Activated gamma-delta T cell treated with Interleukin-2 at 50 U/mL for 16 hours (primary cell): ENCODE measurements at regions not wholly inside any gene's neighbourhood (a gene's known extent, or its start where the extent isn't known, plus 50 kb on each side); places are given as distances from the start of the nearest gene placed in this dataset.

Experiments
- DNase-seq: peaks from one replicate; pipeline ENCODE4 v3.0.0-alpha.2; 2020

DNA sequence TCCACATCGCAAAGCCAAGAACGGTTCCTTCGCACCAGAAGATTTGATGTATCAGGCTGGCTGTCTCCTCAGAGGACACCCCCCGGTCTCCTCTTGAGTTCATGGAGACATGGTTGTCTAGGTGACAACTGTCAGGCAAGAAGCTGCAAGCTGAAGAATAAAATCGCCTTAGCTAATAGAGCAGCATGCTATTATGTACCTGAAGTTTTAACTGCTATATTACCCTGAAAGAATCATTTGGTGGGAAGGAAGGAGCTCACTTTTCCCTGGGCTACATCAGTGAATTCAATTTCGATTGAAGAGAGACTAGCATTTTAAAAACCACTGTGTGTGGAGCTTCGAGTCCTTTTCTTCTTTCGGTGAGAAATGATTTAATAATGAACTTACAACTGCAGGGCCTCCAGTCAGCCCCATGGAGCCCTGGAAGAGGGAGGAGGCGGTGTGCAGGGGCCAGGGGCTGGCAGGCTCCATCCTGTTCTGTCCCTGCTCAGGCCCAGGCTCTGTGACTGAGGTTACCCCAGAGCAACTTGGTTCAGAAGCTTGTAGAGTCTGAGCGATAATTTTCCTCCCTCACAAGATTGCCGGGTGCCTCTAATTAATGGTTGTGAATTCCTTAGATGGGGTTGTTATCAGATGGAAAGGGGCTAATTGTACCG lies 191.3 kb downstream of the MID1IP1 start:
- no peak for DNase-seq

GRCh38 chrX:38993500-38993899 lies 192.2 kb downstream of the MID1IP1 start:
- no peak for DNase-seq

- no peak for DNase-seq
These were observed 197.8 kb downstream of the MID1IP1 start for GRCh38 chrX:38999099-38999498.

DNA sequence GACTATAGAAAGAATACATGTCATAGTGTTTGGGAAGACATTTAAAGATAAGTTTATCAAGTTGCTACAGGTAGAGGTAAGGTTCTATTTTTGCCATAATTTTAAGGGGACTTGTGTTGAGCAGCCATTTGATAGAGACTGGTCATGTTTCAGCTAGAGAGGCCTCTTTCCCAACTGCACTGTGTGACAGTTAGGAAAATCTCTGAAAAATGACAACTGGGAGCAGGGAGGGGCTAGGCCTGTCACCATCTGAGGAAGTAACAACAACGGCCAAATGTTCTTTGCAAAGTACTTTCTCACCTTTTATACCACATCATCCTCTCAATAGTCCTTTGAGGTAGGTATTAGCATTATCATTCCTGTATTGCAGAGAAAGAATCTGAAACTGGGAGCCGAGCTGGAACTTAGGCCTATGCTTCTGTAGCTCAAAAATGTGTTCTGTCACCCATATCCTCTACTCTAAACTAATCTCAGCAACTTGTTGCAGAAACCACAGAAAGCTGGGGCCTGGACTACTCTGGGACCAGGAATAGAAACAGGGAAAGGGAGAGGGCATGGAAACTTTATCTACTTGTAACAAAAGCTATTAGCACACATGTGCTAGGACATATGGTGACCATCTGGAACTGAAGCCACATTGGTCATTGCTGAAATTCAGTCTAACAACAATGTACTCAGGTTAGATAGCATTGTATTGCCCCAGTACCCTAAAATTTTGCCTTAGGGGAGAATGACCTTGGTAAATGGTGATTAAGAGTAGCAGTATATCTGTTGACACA lies 198.9 kb downstream of the MID1IP1 start:
- DNase-seq = no peak

DNA sequence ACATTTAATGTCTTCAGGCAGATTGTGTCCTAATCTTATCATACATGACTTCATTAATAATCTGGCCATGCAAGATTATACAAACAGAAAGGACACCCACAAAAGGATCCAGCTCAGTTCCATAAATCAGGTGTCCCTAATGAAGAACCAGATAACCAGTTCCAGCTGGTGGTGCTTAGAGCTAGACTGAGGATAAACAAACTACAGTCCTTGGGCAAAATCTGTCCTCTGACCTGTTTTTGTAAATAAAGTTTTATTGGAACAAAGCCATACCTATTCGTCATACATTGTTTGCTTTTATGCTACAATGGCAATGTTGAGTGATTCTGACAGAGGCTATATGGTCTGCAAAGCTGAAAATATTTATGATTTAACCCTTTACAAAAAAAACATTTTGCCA lies 199.5 kb downstream of the MID1IP1 start:
- no peak for DNase-seq

- DNase-seq = no peak
These were observed 201.2 kb downstream of the MID1IP1 start for GRCh38 chrX:39002466-39002865.

DNA sequence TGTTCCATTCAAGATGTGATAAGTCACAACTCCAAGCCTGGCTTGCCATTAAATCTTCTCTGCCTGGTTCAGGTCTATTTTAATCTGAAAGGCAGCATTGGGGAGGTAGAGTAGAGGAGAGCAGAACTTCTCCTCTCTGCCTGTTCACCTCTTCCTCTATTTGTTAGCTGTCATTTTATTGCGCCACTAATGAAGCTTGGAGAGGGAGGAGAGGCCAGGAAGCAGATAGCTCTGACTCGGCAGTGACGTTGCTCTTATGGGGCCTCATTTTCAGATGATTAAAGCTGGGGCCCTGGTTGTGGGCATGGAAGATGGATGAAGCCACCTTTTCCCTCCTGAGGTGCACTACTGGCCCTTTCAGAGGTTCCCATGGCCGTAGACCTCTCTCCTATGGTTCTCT lies 207.3 kb downstream of the MID1IP1 start:
- DNase-seq = no peak

- no peak for DNase-seq
These were observed 210.4 kb downstream of the MID1IP1 start for GRCh38 chrX:39011454-39012221.

- no peak for DNase-seq
These were observed 211.4 kb downstream of the MID1IP1 start for GRCh38 chrX:39012621-39013111.

GRCh38 chrX:39016556-39016955 lies 215.3 kb downstream of the MID1IP1 start:
- DNase-seq = no peak

GRCh38 chrX:39017077-39017476 lies 215.8 kb downstream of the MID1IP1 start:
- no peak for DNase-seq

GRCh38 chrX:39017716-39018115 lies 216.5 kb downstream of the MID1IP1 start:
- DNase-seq = no peak

DNA sequence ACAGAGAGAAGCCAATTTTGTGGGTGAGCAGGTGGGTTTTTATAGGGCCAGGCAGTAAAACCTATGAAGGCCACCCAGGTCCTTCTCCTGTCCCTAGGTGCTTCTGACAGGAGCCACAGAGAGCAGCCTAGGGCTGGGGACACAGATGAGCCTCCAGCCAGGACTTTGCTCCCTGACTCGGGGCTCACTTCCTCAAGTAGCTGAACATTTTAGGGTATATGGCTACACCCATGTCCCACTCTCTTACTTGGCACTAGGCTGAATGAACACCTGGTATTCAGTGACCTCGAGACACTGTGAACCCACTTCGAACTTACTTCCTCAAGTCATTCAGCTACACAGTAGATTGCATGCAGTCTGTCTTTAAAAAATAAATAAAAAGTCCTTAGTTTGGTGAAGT lies 217.3 kb downstream of the MID1IP1 start:
- no peak for DNase-seq

DNA sequence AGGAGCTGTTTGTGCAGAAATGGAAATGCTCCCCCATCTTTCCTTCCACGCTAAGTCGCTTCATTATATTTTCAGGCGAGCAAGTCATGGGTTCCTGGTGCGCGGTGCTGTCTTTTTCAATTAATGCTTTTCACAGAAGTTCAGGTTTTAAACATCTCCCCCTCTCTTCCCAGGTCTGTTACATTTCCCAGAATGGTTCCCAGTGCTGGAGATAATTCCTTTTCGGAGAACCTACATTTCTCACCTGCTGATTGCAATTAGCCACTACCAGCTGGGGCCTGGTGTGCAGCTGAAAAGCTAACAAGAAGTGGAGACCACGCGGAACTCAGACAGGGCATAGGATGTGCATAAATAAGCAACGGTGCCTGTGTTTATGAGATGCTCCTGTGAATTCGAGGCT lies 217.8 kb downstream of the MID1IP1 start:
- no peak for DNase-seq

DNA sequence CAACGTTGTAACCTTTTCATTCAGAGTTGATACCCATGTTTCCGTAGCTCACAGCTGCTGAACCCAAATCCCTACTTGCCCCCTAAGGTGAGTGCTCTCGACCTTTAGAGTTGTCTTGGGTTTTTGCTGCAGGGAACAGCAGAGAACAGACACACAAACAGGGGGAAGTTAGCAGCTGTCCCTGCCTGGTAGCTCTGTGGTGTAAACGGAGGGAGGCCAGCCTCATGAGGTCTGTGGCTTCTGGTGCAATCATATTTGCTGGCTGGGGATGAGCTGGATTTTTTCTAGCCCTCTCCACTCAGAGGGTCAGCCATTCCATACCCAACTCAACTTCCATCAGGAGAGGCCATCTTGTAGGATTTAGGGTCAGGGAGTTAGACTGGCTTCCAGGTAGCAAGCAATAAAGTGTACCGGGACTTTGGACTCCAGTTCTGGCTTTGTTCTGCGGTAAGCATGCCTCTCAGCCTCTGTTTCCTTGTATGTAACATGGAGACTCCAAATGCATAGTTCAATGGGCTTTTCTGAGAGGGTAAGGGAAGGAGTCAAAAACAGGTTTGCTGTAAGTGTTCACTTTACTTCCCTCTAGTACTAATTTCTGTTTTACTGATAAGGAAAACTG lies 218.9 kb downstream of the MID1IP1 start:
- no peak for DNase-seq

- DNase-seq = no peak
These were observed 220.8 kb downstream of the MID1IP1 start for GRCh38 chrX:39022106-39022505.

GRCh38 chrX:39029221-39029620 lies 228.0 kb downstream of the MID1IP1 start:
- DNase-seq = no peak

DNA sequence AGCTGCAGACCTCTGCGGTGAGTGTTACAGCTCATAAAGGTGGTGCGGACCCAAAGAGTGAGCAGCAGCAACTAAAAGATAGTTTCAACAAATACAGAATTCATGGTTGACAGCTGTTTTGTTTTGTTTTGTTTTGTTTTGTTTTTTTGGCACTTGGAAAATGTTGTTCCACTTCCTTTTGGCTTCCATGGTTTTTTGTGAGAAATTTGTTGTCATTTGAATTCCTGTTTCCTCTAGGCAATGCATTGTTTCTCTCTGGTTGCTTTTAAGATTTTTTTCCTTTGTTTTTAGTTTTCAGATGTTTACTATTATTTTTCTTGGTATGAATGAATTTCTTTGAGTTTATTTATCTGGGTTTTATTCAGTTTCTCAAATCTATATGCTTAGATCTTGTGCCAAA lies 229.4 kb downstream of the MID1IP1 start:
- DNase-seq = no peak

GRCh38 chrX:39039890-39040289 lies 238.6 kb downstream of the MID1IP1 start:
- no peak for DNase-seq

- DNase-seq = no peak
These were observed 242.7 kb downstream of the MID1IP1 start for GRCh38 chrX:39043838-39044550.

DNA sequence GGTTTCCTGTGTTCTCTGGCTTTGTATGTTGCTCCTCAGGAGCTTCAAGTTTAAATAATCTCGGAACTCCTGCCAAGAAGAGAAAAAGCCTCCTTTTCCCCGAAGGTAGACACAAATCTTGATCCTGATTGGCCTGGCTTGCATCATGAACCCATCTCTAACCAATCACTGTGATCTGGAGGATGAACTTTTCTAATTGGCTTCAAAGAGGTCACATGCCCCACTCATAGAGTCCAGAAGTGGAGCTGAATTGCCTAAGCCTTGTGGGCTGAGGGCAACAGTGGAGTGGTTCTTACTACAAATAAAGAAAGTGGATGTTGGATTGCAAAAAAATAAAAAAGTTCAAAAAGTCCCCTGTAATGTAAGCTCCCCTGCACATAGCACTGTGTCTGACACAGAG lies 245.9 kb downstream of the MID1IP1 start:
- no peak for DNase-seq

DNA sequence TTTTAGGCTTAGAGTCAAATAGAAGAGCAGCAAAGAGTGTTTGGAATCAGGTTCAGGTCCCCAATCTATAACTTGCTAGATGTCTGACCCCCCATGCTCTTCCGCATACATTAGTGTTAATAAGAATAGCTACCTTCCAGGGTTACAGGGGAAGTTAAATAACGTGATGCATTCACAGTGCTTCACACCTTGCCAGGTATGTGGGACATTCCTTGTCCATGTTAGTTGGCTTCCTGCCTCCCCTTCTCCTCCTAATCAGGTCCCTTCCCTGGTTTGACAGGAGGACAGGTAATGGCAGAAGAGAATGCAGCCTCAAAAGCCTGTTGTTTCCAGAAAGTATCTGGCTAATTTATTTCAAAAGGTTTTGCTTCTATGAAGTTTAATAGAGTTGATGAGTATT lies 248.7 kb downstream of the MID1IP1 start:
- DNase-seq = no peak

DNA sequence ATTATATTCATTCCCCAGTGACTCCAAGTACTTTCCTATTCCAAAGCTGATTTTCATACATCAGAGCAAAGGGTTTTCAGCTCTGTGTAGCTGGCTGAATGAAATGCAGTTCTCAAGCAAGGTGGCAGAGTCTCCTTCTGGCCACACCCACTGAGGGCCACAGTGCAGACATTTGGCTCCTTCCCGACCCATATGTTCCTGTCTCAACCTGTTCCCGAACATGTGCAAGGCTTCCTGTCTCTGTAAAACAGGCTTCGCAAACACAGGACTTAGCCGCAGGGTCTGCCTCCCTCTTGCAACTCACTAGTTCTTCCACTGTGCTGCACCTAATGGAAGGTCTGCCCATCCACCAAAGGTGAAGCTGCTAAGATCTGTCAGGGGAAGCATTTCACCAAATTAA lies 249.2 kb downstream of the MID1IP1 start:
- no peak for DNase-seq
